ENCODE measurements at regions not wholly inside any gene's neighbourhood (a gene's known extent, or its start where the extent isn't known, plus 50 kb on each side); places are given as distances from the start of the nearest gene placed in this dataset.

DNA sequence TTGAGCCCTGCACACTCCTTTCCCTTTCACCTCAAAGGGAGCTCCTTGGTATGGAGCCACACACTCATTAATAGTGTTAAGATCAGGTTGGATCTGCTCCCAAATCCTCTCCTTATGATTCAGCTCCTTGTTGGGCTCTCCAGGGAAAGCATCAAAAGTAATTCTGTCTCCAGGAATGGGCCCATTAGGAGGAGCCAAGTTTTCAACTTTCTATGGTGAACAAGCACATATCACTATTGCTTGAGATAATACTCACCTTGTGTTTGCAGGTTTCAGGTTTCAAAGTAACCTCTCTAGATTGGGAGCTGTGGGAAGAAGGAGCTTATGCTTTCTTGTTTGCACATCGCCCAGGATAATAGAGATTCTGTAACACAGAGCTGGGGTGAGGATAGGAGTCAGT is 164.8 kb downstream of the TNFSF18 start:
- no peaks in the 10 kb centered on the region for H3K36me3 ChIP-seq (replicated peaks in 1 of 2; ENCODE audit: control insufficient read depth in 2 of 2, insufficient read depth in 2 of 2, low read length in 2 of 2)
- H3K79me1 ChIP-seq (ENCODE audit: low read depth, low read length): no peaks in the 10 kb centered on the region
- H3K18ac ChIP-seq (ENCODE audit: low read length): no peak overlapping the region
- no CpG with 5 or more reads among the region's 1 CpG for WGBS, 2 donors (ENCODE audit: extremely low coverage in 2 of 2, insufficient read length in 2 of 2, insufficient replicate concordance in 1 of 2)
- no peak overlapping the region for H4K8ac ChIP-seq (ENCODE audit: low read depth, low read length)
- H3K4me3 ChIP-seq (ENCODE audit: low read length in 2 of 2): no peak overlapping the region
- no peak overlapping the region for H2BK5ac ChIP-seq (ENCODE audit: low read length)
- no peak overlapping the region for H3K4ac ChIP-seq (ENCODE audit: low read length)
- H2AFZ ChIP-seq (ENCODE audit: low read length): no peak overlapping the region
- H3K4me1 ChIP-seq (ENCODE audit: control insufficient read depth in 2 of 2, insufficient read depth in 1 of 2, low read depth in 1 of 2, low read length in 2 of 2): peaks cover 0 to 4% of the 10 kb centered on the region in 2 donors
- no peak overlapping the region for H2AK5ac ChIP-seq (ENCODE audit: low read depth, low read length)
- no peaks in the 10 kb centered on the region for H3K9me3 ChIP-seq (replicated peaks in 1 of 2; ENCODE audit: control insufficient read depth in 2 of 2, insufficient read depth in 1 of 2, low read depth in 1 of 2, low read length in 2 of 2)
- no peak for DNase-seq (ENCODE audit: low spot score)
- H2BK15ac ChIP-seq (ENCODE audit: low read length): no peak overlapping the region
- no peak overlapping the region for H2BK120ac ChIP-seq (ENCODE audit: low read depth, low read length)
- H3K4me2 ChIP-seq (ENCODE audit: insufficient read depth, low read length, poor library complexity, severe bottlenecking): no peak overlapping the region
- no peak overlapping the region for H3K27ac ChIP-seq (replicated peaks; ENCODE audit: low read length)
- H4K91ac ChIP-seq (ENCODE audit: low read depth, low read length, poor library complexity): no peak overlapping the region
- H3K23ac ChIP-seq (ENCODE audit: low read depth, low read length, poor library complexity): no peak overlapping the region
- H3K27me3 ChIP-seq (ENCODE audit: control insufficient read depth in 3 of 3, insufficient read depth in 3 of 3, low read depth in 1 of 3, low read length in 3 of 3): no peaks in the 10 kb centered on the region
- no peak overlapping the region for H3K9ac ChIP-seq (ENCODE audit: low read depth, low read length, poor library complexity)
- no peak overlapping the region for H3K14ac ChIP-seq (ENCODE audit: low read length)
- no peak overlapping the region for H2BK12ac ChIP-seq (ENCODE audit: low read length)

DNA sequence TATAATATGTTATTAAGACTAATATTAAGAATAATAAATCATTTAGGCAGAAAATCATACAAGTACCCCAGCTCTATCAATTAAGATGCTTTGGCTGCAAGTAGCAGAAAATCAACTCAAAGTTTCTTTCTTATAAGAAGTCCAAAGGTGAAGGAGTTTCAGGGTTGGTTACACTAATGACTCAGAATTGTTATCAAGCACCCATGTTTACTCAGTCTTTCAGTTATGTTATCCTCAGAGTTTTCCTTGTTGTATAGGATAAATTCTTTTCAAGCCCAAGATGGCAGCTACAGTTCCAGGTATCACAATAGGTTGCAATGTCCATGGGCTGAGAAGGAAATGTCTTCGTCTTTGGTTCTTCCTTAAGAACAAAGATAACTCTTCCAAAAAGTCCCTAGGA is 163.6 kb downstream of the TNFSF18 start:
- Histone ChIP-seq H4K8ac (ENCODE audit: low read depth, low read length) (no peak overlapping the region), H3K4ac (ENCODE audit: low read length) (no peak overlapping the region), H3K36me3 (replicated peaks in 1 of 2; ENCODE audit: control insufficient read depth in 2 of 2, insufficient read depth in 2 of 2, low read length in 2 of 2) (no peaks in the 10 kb centered on the region), H4K91ac (ENCODE audit: low read depth, low read length, poor library complexity) (no peak overlapping the region), H2AK5ac (ENCODE audit: low read depth, low read length) (no peak overlapping the region), H2AFZ (ENCODE audit: low read length) (no peak overlapping the region), H3K27ac (replicated peaks; ENCODE audit: low read length) (no peak overlapping the region), H3K9ac (ENCODE audit: low read depth, low read length, poor library complexity) (no peak overlapping the region), H2BK12ac (ENCODE audit: low read length) (no peak overlapping the region), H3K27me3 (ENCODE audit: control insufficient read depth in 3 of 3, insufficient read depth in 3 of 3, low read depth in 1 of 3, low read length in 3 of 3) (no peaks in the 10 kb centered on the region), H2BK120ac (ENCODE audit: low read depth, low read length) (no peak overlapping the region), H3K4me1 (ENCODE audit: control insufficient read depth in 2 of 2, insufficient read depth in 1 of 2, low read depth in 1 of 2, low read length in 2 of 2) (peaks cover 0 to 4% of the 10 kb centered on the region in 2 donors), H2BK5ac (ENCODE audit: low read length) (no peak overlapping the region), H3K23ac (ENCODE audit: low read depth, low read length, poor library complexity) (no peak overlapping the region), H3K4me3 (ENCODE audit: low read length in 2 of 2) (no peak overlapping the region), H3K18ac (ENCODE audit: low read length) (no peak overlapping the region), H3K9me3 (replicated peaks in 1 of 2; ENCODE audit: control insufficient read depth in 2 of 2, insufficient read depth in 1 of 2, low read depth in 1 of 2, low read length in 2 of 2) (no peaks in the 10 kb centered on the region), H2BK15ac (ENCODE audit: low read length) (no peak overlapping the region), H3K79me1 (ENCODE audit: low read depth, low read length) (no peaks in the 10 kb centered on the region), H3K14ac (ENCODE audit: low read length) (no peak overlapping the region), H3K4me2 (ENCODE audit: insufficient read depth, low read length, poor library complexity, severe bottlenecking) (no peak overlapping the region)
- no CpG with 5 or more reads among the region's 1 CpG for WGBS, 2 donors (ENCODE audit: extremely low coverage in 2 of 2, insufficient read length in 2 of 2, insufficient replicate concordance in 1 of 2)
- no peak for DNase-seq (ENCODE audit: low spot score)

DNA sequence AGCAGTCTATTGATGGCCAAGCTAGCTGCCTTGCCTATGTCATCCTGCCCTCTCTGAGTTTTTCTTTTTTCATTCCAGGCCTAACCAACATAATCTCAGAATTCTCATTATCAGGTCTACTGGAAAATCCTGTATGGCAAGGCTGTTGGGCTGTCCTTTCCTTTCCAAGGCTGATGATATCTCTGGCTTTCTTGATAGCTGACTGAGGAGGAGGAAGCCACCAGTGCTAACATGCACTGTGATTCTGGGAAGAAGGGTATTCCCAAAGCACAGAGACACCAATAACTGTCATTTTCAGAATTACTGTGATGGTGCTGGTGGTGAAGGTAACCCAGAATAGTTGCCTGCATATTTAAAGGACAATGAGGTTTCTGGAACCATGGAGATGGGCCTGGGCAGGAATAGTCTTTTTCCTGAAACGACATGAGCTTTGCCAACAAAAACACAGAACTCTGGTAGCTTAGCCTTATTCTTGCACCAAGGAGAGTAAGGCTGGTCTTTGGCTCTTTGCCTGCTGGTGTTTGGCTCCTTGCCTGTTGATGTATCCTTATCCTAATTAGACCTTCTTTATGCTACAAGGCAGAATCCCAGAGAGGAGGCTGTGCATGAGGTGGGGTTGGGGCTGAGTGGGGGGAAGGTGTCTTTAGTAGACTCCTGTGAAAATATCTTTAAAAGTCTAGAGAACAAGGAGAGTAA is 157.4 kb downstream of the TNFSF18 start:
- Histone ChIP-seq H2BK5ac (ENCODE audit: low read length) (no peak overlapping the region), H3K4me2 (ENCODE audit: insufficient read depth, low read length, poor library complexity, severe bottlenecking) (no peak overlapping the region), H3K4me1 (ENCODE audit: control insufficient read depth in 2 of 2, insufficient read depth in 1 of 2, low read depth in 1 of 2, low read length in 2 of 2) (no peaks in the 10 kb centered on the region), H3K4ac (ENCODE audit: low read length) (no peak overlapping the region), H4K91ac (ENCODE audit: low read depth, low read length, poor library complexity) (no peak overlapping the region), H3K27me3 (ENCODE audit: control insufficient read depth in 3 of 3, insufficient read depth in 3 of 3, low read depth in 1 of 3, low read length in 3 of 3) (no peaks in the 10 kb centered on the region), H3K18ac (ENCODE audit: low read length) (no peak overlapping the region), H4K8ac (ENCODE audit: low read depth, low read length) (no peak overlapping the region), H3K9me3 (replicated peaks in 1 of 2; ENCODE audit: control insufficient read depth in 2 of 2, insufficient read depth in 1 of 2, low read depth in 1 of 2, low read length in 2 of 2) (no peaks in the 10 kb centered on the region), H3K27ac (replicated peaks; ENCODE audit: low read length) (no peak overlapping the region), H2BK120ac (ENCODE audit: low read depth, low read length) (no peak overlapping the region), H2BK12ac (ENCODE audit: low read length) (no peak overlapping the region), H2AK5ac (ENCODE audit: low read depth, low read length) (no peak overlapping the region), H3K4me3 (ENCODE audit: low read length in 2 of 2) (no peak overlapping the region), H3K36me3 (replicated peaks in 1 of 2; ENCODE audit: control insufficient read depth in 2 of 2, insufficient read depth in 2 of 2, low read length in 2 of 2) (no peaks in the 10 kb centered on the region), H3K9ac (ENCODE audit: low read depth, low read length, poor library complexity) (no peak overlapping the region), H3K23ac (ENCODE audit: low read depth, low read length, poor library complexity) (no peak overlapping the region), H2AFZ (ENCODE audit: low read length) (no peak overlapping the region), H2BK15ac (ENCODE audit: low read length) (no peak overlapping the region), H3K14ac (ENCODE audit: low read length) (no peak overlapping the region), H3K79me1 (ENCODE audit: low read depth, low read length) (no peaks in the 10 kb centered on the region)
- DNase-seq (ENCODE audit: low spot score): no peak
- WGBS, 2 donors (ENCODE audit: extremely low coverage in 2 of 2, insufficient read length in 2 of 2, insufficient replicate concordance in 1 of 2): no CpG with 5 or more reads among the region's 1 CpG

DNA sequence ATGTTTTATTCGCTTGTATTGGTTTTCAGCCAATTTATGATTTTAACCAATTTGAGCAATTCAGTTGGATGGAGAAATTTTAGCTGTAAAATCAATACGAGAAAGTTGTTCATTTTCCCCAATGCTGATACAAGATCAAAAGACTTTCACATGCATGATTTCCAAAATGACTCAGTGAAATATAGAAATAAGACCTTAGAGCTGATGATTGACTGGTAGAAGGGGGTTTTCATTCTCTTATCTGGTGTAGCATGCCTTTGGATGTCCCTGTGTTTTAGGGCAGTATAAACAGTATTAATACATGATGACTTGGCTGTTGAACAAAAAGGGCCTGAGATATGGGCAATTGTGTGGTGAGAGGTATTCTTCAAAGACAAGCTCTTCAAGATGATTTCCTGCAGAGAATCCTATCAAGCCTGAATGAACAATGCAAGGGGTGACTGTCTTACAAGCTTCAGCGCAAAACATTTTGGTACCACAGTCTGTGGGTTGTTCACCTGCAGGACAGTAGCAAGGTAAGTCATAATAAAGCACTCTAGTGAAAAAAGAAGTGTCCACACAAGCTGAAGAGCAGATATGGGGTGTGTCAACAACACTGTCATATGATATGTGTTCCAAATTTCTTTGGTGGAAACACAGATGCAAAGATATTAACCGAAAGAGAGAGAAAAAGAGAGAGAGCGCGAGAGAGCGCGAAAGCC is 156.2 kb downstream of the TNFSF18 start:
- DNase-seq (ENCODE audit: low spot score): no peak
- no CpG with 5 or more reads among the region's 8 CpGs for WGBS, 2 donors (ENCODE audit: extremely low coverage in 2 of 2, insufficient read length in 2 of 2, insufficient replicate concordance in 1 of 2)

More for the DNA sequence above, 156.2 kb downstream of the TNFSF18 start:
- Histone ChIP-seq H3K18ac (ENCODE audit: low read length) (no peak overlapping the region), H3K9me3 (replicated peaks in 1 of 2; ENCODE audit: control insufficient read depth in 2 of 2, insufficient read depth in 1 of 2, low read depth in 1 of 2, low read length in 2 of 2) (no peaks in the 10 kb centered on the region), H2BK5ac (ENCODE audit: low read length) (no peak overlapping the region), H3K4ac (ENCODE audit: low read length) (no peak overlapping the region), H2BK120ac (ENCODE audit: low read depth, low read length) (no peak overlapping the region), H4K91ac (ENCODE audit: low read depth, low read length, poor library complexity) (no peak overlapping the region), H3K14ac (ENCODE audit: low read length) (no peak overlapping the region), H2AK5ac (ENCODE audit: low read depth, low read length) (no peak overlapping the region), H2BK12ac (ENCODE audit: low read length) (no peak overlapping the region), H3K23ac (ENCODE audit: low read depth, low read length, poor library complexity) (no peak overlapping the region), H3K79me1 (ENCODE audit: low read depth, low read length) (no peaks in the 10 kb centered on the region), H3K9ac (ENCODE audit: low read depth, low read length, poor library complexity) (no peak overlapping the region), H2AFZ (ENCODE audit: low read length) (no peak overlapping the region), H3K27ac (replicated peaks; ENCODE audit: low read length) (no peak overlapping the region), H2BK15ac (ENCODE audit: low read length) (no peak overlapping the region), H3K4me3 (ENCODE audit: low read length in 2 of 2) (no peak overlapping the region), H3K27me3 (ENCODE audit: control insufficient read depth in 3 of 3, insufficient read depth in 3 of 3, low read depth in 1 of 3, low read length in 3 of 3) (no peaks in the 10 kb centered on the region), H3K36me3 (replicated peaks in 1 of 2; ENCODE audit: control insufficient read depth in 2 of 2, insufficient read depth in 2 of 2, low read length in 2 of 2) (no peaks in the 10 kb centered on the region), H3K4me2 (ENCODE audit: insufficient read depth, low read length, poor library complexity, severe bottlenecking) (no peak overlapping the region), H3K4me1 (ENCODE audit: control insufficient read depth in 2 of 2, insufficient read depth in 1 of 2, low read depth in 1 of 2, low read length in 2 of 2) (peaks cover 0 to 2% of the 10 kb centered on the region in 2 donors), H4K8ac (ENCODE audit: low read depth, low read length) (no peak overlapping the region)
